ENCODE measurements at regions not wholly inside any gene's neighbourhood (a gene's known extent, or its start where the extent isn't known, plus 50 kb on each side); places are given as distances from the start of the nearest gene placed in this dataset.

GRCh38 chr7:124497176-124497575 lies 268.4 kb downstream of the GPR37 start:
- no peak for DNase-seq (ENCODE audit: low read depth)

- DNase-seq (ENCODE audit: low read depth): no peak
Observed at GRCh38 chr7:124489925-124490324, 275.7 kb downstream of the GPR37 start.

- DNase-seq (ENCODE audit: low read depth): no peak
Observed at GRCh38 chr7:124489082-124489819, 276.3 kb downstream of the GPR37 start.

- DNase-seq (ENCODE audit: low read depth): no peak
Observed at GRCh38 chr7:124482229-124482628, 283.4 kb downstream of the GPR37 start.

GRCh38 chr7:124480821-124481290 lies 284.7 kb downstream of the GPR37 start:
- DNase-seq (ENCODE audit: low read depth): no peak

- DNase-seq (ENCODE audit: low read depth): no peak
Observed at GRCh38 chr7:124480036-124480820, 285.4 kb downstream of the GPR37 start.

GRCh38 chr7:124462249-124462648 lies 303.3 kb downstream of the GPR37 start:
- DNase-seq (ENCODE audit: low read depth): peak; percentile 75

GRCh38 chr7:124460555-124460954 lies 305.0 kb downstream of the GPR37 start:
- no peak for DNase-seq (ENCODE audit: low read depth)

- no peak for DNase-seq (ENCODE audit: low read depth)
Observed at GRCh38 chr7:124460056-124460450, 305.5 kb downstream of the GPR37 start.

- peak; percentile 39 for DNase-seq (ENCODE audit: low read depth)
Observed at GRCh38 chr7:124459101-124460055, 306.2 kb downstream of the GPR37 start.

GRCh38 chr7:124457841-124458240 lies 307.8 kb downstream of the GPR37 start:
- DNase-seq (ENCODE audit: low read depth): peak; percentile 50

GRCh38 chr7:124456286-124456685 lies 309.3 kb downstream of the GPR37 start:
- no peak for DNase-seq (ENCODE audit: low read depth)

GRCh38 chr7:124452186-124452585 lies 313.4 kb downstream of the GPR37 start:
- no peak for DNase-seq (ENCODE audit: low read depth)

- no peak for DNase-seq (ENCODE audit: low read depth)
Observed at GRCh38 chr7:124449896-124450295, 315.7 kb downstream of the GPR37 start.

GRCh38 chr7:124444696-124445480 lies 320.7 kb downstream of the GPR37 start:
- no peak for DNase-seq (ENCODE audit: low read depth)

- DNase-seq (ENCODE audit: low read depth): no peak
Observed at GRCh38 chr7:124443762-124444161, 321.8 kb downstream of the GPR37 start.

GRCh38 chr7:124440081-124440480 lies 325.5 kb downstream of the GPR37 start:
- peak; percentile 2 for DNase-seq (ENCODE audit: low read depth)

GRCh38 chr7:124432009-124432578 lies 333.5 kb downstream of the GPR37 start:
- no peak for DNase-seq (ENCODE audit: low read depth)

GRCh38 chr7:124429923-124430322 lies 335.7 kb downstream of the GPR37 start:
- DNase-seq (ENCODE audit: low read depth): no peak

GRCh38 chr7:124428781-124429180 lies 336.8 kb downstream of the GPR37 start:
- no peak for DNase-seq (ENCODE audit: low read depth)

- no peak for DNase-seq (ENCODE audit: low read depth)
Observed at GRCh38 chr7:124426621-124427020, 339.0 kb downstream of the GPR37 start.

Measured in ELR (cell line).